Stomach (tissue), 4 donors: ENCODE measurements at regions not wholly inside any gene's neighbourhood (a gene's known extent, or its start where the extent isn't known, plus 50 kb on each side); places are given as distances from the start of the nearest gene placed in this dataset.

ENCODE experiments used
- EP300 ChIP-seq: sonication (generic); formaldehyde crosslinking; IDR thresholded peaks from one replicate; pipeline ENCODE4 v1.6.1; 2017; ENCODE audit warnings: antibody characterized with exemption
- POLR2AphosphoS5 ChIP-seq, 3 donors: sonication (generic); formaldehyde crosslinking; IDR thresholded peaks; one replicate each; pipeline ENCODE4 v1.6.1; 2016; ENCODE audit warnings: antibody characterized with exemption in 3 of 3
- TF ChIP-seq, protein P1 (sequence below), 7 experiments: fragments of 450-650 bp in 4 of 7; fragments of 200-600 bp in 3 of 7; sonication (generic) in 3 of 7; IDR thresholded peaks; one replicate each; pipeline ENCODE4 v1.5.1; 2016 to 2019; ENCODE audit warnings: antibody characterized with exemption in 7 of 7, control low read depth in 2 of 7, mild to moderate bottlenecking in 1 of 7

DNA sequence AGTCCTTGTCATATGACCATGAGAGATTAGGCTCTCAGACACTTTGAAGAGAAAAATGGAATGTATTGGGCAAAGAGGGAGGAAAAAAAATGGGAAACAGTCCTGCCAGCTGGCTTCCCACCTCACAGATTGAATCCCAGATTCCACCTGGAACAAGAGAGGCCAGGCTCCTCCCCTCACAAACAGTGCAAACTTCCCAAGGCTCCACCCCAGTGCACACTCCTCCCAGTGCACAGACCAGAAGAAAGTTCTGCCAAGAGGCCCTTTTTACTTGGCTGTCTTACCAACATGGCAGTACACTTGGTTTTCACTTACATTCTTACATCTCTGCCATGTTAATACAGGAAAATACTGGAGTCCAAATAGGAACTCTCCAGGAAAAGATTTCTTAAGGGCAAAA is 202.3 kb downstream of the AHR start:
- TF ChIP-seq, protein P1, sequence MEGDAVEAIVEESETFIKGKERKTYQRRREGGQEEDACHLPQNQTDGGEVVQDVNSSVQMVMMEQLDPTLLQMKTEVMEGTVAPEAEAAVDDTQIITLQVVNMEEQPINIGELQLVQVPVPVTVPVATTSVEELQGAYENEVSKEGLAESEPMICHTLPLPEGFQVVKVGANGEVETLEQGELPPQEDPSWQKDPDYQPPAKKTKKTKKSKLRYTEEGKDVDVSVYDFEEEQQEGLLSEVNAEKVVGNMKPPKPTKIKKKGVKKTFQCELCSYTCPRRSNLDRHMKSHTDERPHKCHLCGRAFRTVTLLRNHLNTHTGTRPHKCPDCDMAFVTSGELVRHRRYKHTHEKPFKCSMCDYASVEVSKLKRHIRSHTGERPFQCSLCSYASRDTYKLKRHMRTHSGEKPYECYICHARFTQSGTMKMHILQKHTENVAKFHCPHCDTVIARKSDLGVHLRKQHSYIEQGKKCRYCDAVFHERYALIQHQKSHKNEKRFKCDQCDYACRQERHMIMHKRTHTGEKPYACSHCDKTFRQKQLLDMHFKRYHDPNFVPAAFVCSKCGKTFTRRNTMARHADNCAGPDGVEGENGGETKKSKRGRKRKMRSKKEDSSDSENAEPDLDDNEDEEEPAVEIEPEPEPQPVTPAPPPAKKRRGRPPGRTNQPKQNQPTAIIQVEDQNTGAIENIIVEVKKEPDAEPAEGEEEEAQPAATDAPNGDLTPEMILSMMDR (IDR thresholded peaks at IDR 0.05), result no peak
- TF ChIP-seq POLR2AphosphoS5 (IDR thresholded peaks at IDR 0.05) (no peak), EP300 (no peak)
